ENCODE measurements at regions not wholly inside any gene's neighbourhood (a gene's known extent, or its start where the extent isn't known, plus 50 kb on each side); places are given as distances from the start of the nearest gene placed in this dataset.

DNA sequence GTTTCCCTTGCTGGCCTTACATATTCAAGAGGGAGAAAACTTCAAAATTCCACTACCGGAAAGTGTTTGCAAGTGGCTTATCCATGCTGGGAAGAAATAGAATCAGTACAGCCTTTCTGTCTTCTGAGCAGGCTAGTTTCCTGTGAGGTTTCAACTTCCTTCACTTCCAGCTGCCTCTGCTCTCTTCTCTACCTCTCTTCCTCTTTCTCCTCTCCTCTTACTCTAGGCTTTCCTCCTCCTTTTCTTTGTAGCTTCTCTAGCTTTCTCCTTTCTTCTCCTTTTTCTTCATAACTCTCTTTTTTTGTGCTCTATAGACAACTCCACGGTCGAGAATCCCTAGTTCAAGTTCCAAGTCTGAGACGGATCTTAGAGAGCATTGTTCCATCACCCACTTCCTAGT lies 421.8 kb downstream of the ETS1 start:
- WGBS (ENCODE audit: missing lambda C conversion rate) = 76% methylated on average over 4 of the region's 4 CpGs
- ATAC-seq = no peak

DNA sequence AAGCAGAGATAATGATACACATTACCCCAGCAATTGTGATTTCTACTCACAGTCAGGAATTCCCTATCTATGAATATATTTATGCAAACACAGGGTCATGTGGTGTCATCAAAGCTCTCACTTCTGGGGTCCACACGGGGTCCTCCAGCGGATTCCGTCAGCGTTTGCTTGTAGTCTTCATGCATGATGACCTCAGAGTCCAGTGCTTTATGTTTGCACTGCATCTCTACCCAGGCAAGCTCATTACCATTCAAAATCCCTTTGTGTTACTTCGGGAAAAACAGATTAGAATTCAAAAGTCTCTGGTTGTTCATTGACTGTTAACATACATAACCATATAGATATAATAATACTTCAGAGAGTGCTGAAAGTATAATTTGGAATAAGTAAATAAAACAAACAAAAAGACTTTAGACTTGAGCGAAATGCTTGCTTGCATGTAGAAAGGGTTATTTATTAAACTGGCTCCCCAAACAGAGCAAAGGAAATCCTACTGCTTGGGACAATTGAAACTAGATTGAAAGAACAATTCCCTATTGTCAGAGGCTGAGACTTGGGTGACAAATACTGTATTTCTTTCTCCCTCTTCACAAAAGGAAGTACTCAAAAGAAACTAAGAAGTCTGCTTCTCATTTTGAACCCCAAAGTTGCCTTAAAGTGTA lies 423.1 kb downstream of the ETS1 start:
- H3K4me2 ChIP-seq = no peak overlapping the region
- DNase-seq (ENCODE audit: low read depth in 1 of 2, low spot score in 1 of 2) = no peak
- H3K4me3 ChIP-seq = no peak overlapping the region
- 75% methylated on average over 6 of the region's 6 CpGs for WGBS (ENCODE audit: missing lambda C conversion rate)
- H3K27ac ChIP-seq = no peak overlapping the region
- TF ChIP-seq ZNF302 (CRISPR knock-in tag; IDR thresholded peaks at IDR 0.05) (no peak), HOXA7 (CRISPR knock-in tag; IDR thresholded peaks at IDR 0.05) (no peak), HDAC2 (IDR thresholded peaks at IDR 0.05) (no peak), POLR2A (IDR thresholded peaks at IDR 0.05; ENCODE audit: low read length) (no peak), JUNB (IDR thresholded peaks at IDR 0.05) (no peak), SREBF2 (IDR thresholded peaks at IDR 0.05) (no peak), GATA3 (IDR thresholded peaks at IDR 0.05; ENCODE audit: borderline replicate concordance) (no peak), EP300 (IDR thresholded peaks at IDR 0.05) (no peak), ESRRA (IDR thresholded peaks at IDR 0.05; ENCODE audit: borderline replicate concordance, low read length) (no peak), RFX5 (IDR thresholded peaks at IDR 0.05) (no peak), SMC3 (IDR thresholded peaks at IDR 0.05) (no peak)
- TF ChIP-seq, protein P1, sequence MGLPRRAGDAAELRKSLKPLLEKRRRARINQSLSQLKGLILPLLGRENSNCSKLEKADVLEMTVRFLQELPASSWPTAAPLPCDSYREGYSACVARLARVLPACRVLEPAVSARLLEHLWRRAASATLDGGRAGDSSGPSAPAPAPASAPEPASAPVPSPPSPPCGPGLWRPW (IDR thresholded peaks at IDR 0.05) = no peak
- TF ChIP-seq, protein P2, sequence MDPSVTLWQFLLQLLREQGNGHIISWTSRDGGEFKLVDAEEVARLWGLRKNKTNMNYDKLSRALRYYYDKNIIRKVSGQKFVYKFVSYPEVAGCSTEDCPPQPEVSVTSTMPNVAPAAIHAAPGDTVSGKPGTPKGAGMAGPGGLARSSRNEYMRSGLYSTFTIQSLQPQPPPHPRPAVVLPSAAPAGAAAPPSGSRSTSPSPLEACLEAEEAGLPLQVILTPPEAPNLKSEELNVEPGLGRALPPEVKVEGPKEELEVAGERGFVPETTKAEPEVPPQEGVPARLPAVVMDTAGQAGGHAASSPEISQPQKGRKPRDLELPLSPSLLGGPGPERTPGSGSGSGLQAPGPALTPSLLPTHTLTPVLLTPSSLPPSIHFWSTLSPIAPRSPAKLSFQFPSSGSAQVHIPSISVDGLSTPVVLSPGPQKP (IDR thresholded peaks at IDR 0.05; ENCODE audit: low read depth, low read length) = no peak
- TF ChIP-seq, protein P3, sequence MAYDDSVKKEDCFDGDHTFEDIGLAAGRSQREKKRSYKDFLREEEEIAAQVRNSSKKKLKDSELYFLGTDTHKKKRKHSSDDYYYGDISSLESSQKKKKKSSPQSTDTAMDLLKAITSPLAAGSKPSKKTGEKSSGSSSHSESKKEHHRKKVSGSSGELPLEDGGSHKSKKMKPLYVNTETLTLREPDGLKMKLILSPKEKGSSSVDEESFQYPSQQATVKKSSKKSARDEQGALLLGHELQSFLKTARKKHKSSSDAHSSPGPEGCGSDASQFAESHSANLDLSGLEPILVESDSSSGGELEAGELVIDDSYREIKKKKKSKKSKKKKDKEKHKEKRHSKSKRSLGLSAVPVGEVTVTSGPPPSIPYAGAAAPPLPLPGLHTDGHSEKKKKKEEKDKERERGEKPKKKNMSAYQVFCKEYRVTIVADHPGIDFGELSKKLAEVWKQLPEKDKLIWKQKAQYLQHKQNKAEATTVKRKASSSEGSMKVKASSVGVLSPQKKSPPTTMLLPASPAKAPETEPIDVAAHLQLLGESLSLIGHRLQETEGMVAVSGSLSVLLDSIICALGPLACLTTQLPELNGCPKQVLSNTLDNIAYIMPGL (CRISPR knock-in tag; IDR thresholded peaks at IDR 0.05; ENCODE audit: borderline replicate concordance) = no peak
- TF ChIP-seq, protein P4, sequence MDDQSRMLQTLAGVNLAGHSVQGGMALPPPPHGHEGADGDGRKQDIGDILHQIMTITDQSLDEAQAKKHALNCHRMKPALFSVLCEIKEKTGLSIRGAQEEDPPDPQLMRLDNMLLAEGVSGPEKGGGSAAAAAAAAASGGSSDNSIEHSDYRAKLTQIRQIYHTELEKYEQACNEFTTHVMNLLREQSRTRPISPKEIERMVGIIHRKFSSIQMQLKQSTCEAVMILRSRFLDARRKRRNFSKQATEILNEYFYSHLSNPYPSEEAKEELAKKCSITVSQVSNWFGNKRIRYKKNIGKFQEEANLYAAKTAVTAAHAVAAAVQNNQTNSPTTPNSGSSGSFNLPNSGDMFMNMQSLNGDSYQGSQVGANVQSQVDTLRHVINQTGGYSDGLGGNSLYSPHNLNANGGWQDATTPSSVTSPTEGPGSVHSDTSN (IDR thresholded peaks at IDR 0.05) = no peak
- FAIRE-seq = no peak
- no peak for ATAC-seq
- H3K9me3 ChIP-seq = no peaks in the 10 kb centered on the region
- POLR2A ChIA-PET = no interaction called here
- no peaks in the 10 kb centered on the region for H3K4me1 ChIP-seq
- CTCF ChIA-PET = interaction anchor here (0.9 to 1.1 kb wide), 2 partner anchors 8 to 666 kb away, joined by 3 to 4 read pairs; no protein-coding TSS in a partner anchor

More for the DNA sequence above, 421.8 kb downstream of the ETS1 start:
- TF ChIP-seq, protein P3 (CRISPR knock-in tag; IDR thresholded peaks at IDR 0.05; ENCODE audit: borderline replicate concordance) = no peak
- TF ChIP-seq HOXB13 (CRISPR knock-in tag; IDR thresholded peaks at IDR 0.05; ENCODE audit: low read depth) = no peak
- TF ChIP-seq ZNF302 (CRISPR knock-in tag; IDR thresholded peaks at IDR 0.05) = no peak
- TF ChIP-seq JUN (IDR thresholded peaks at IDR 0.05) = no peak
- TF ChIP-seq, protein P5, sequence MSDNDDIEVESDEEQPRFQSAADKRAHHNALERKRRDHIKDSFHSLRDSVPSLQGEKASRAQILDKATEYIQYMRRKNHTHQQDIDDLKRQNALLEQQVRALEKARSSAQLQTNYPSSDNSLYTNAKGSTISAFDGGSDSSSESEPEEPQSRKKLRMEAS (IDR thresholded peaks at IDR 0.05) = no peak
- no peak for TF ChIP-seq CEBPB (IDR thresholded peaks at IDR 0.05)
- no peak for TF ChIP-seq CBX8 (IDR thresholded peaks at IDR 0.05)
- TF ChIP-seq, protein P6, sequence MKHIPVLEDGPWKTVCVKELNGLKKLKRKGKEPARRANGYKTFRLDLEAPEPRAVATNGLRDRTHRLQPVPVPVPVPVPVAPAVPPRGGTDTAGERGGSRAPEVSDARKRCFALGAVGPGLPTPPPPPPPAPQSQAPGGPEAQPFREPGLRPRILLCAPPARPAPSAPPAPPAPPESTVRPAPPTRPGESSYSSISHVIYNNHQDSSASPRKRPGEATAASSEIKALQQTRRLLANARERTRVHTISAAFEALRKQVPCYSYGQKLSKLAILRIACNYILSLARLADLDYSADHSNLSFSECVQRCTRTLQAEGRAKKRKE (CRISPR knock-in tag; IDR thresholded peaks at IDR 0.05; ENCODE audit: low read depth) = no peak
- TF ChIP-seq MAFK (IDR thresholded peaks at IDR 0.05; ENCODE audit: partially characterized antibody) = no peak
- no peak for TF ChIP-seq RCOR1 (IDR thresholded peaks at IDR 0.05; ENCODE audit: low read depth, low read length)
- TF ChIP-seq RNF2 (IDR thresholded peaks at IDR 0.05; ENCODE audit: borderline replicate concordance, low read depth) = no peak
- H3K9me3 ChIP-seq = no peaks in the 10 kb centered on the region
- ChIA-PET POLR2A (no interaction called here), CTCF (interaction anchor here (0.7 to 1.1 kb wide), 2 partner anchors 465 to 665 kb away, joined by 3 to 4 read pairs; no protein-coding TSS in a partner anchor)
- H3K27ac ChIP-seq = no peak overlapping the region
- H3K4me2 ChIP-seq = no peak overlapping the region
- FAIRE-seq = no peak
- no peaks in the 10 kb centered on the region for H3K4me1 ChIP-seq
- no peak overlapping the region for H3K4me3 ChIP-seq
- DNase-seq (ENCODE audit: low read depth in 1 of 2, low spot score in 1 of 2) = no peak
